ENCODE measurements at regions not wholly inside any gene's neighbourhood (a gene's known extent, or its start where the extent isn't known, plus 50 kb on each side); places are given as distances from the start of the nearest gene placed in this dataset.

DNA sequence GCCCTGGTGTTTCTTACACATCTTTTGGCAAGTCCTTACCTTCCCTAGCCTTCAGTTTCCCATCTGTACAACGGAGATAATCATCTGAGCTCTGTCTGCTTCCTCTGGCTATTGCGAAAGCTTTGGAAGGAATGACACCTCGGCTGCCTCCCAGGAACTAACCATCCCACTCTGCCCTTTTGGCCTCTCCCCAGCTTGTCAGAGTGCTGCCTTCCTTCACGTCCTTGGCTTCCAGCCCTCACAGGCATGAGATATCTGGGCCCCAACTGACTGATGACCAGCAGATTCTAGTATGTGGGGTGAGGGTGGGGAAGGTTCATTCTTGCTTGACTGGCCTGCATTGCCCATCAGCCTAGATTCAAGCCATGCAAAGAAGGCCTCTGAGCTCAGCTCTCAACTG lies 253.1 kb upstream of the FGGY start (continued):
- TF ChIP-seq HDAC2 (IDR thresholded peaks at IDR 0.05) = no peak
- TF ChIP-seq TCF7 (IDR thresholded peaks at IDR 0.05; ENCODE audit: borderline replicate concordance) = no peak
- peak; percentile 72; the same call in 1 of the 2 replicates for TF ChIP-seq FOXJ2 (tag; IDR thresholded peaks at IDR 0.05)
- TF ChIP-seq EP300 (IDR thresholded peaks at IDR 0.05; ENCODE audit: low read length) = peak; percentile 69
- 0 out of 2 replicates have a peak, but pooled peaks have one; percentile 30 for TF ChIP-seq ZNF589 (CRISPR knock-in tag; IDR thresholded peaks at IDR 0.05; ENCODE audit: low read depth)
- TF ChIP-seq, protein P1, sequence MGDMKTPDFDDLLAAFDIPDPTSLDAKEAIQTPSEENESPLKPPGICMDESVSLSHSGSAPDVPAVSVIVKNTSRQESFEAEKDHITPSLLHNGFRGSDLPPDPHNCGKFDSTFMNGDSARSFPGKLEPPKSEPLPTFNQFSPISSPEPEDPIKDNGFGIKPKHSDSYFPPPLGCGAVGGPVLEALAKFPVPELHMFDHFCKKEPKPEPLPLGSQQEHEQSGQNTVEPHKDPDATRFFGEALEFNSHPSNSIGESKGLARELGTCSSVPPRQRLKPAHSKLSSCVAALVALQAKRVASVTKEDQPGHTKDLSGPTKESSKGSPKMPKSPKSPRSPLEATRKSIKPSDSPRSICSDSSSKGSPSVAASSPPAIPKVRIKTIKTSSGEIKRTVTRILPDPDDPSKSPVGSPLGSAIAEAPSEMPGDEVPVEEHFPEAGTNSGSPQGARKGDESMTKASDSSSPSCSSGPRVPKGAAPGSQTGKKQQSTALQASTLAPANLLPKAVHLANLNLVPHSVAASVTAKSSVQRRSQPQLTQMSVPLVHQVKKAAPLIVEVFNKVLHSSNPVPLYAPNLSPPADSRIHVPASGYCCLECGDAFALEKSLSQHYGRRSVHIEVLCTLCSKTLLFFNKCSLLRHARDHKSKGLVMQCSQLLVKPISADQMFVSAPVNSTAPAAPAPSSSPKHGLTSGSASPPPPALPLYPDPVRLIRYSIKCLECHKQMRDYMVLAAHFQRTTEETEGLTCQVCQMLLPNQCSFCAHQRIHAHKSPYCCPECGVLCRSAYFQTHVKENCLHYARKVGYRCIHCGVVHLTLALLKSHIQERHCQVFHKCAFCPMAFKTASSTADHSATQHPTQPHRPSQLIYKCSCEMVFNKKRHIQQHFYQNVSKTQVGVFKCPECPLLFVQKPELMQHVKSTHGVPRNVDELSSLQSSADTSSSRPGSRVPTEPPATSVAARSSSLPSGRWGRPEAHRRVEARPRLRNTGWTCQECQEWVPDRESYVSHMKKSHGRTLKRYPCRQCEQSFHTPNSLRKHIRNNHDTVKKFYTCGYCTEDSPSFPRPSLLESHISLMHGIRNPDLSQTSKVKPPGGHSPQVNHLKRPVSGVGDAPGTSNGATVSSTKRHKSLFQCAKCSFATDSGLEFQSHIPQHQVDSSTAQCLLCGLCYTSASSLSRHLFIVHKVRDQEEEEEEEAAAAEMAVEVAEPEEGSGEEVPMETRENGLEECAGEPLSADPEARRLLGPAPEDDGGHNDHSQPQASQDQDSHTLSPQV (IDR thresholded peaks at IDR 0.05) = no peak
- no peak for TF ChIP-seq HOXB6 (CRISPR knock-in tag; IDR thresholded peaks at IDR 0.05; ENCODE audit: borderline replicate concordance)
